ENCODE measurements at regions not wholly inside any gene's neighbourhood (a gene's known extent, or its start where the extent isn't known, plus 50 kb on each side); places are given as distances from the start of the nearest gene placed in this dataset.

DNA sequence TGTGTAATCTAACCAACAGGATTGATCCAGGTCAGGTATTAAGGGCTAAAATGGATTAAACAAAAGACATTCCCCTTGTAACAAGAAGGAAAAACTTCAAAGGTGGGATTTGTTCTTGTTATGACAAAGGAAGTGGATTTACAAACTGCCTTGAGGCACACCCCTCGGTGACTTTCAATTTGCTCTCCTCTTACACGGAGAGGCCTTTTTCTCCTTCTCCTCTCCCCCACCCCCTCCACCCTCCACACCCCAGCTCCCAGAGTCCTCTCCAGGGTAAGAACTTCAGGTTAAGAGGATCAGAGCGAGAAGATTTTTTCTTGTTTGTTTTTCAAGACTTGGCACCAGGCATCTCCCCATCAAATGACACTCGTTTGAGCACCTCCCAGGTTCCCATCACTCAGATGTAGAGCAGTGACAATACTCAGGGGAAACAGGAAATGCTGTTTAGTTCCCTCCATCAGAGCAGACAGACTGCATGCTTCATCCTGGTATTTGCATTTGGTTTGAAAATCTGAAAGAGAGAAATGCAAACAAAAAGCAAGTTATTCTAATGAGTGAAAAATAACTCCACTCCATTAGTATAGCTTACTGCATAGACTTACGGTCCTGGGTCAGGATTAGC lies 77.6 kb upstream of the TMEM260 start:
- no peak for DNase-seq (ENCODE audit: low read depth in 3 of 3)

DNA sequence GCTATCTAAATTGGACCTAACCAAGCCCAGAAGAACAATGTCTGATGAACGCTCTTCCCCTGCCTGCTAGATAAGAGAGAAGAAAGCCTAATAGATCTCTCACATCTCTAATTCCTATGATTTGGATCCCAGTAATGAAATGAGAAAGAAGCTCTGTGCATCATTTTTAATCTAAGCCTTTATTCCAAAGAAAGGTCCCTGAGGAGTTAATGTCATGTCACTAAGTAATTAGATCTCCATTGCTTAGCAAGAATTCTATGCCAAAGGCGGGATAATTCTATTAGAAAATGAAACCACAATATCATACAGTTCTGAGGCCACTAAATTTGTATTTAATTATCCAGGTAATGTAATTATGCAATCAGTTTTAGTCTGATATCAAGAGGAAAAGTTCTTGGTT lies 74.2 kb upstream of the TMEM260 start:
- DNase-seq (ENCODE audit: low read depth in 3 of 3): no peak

DNA sequence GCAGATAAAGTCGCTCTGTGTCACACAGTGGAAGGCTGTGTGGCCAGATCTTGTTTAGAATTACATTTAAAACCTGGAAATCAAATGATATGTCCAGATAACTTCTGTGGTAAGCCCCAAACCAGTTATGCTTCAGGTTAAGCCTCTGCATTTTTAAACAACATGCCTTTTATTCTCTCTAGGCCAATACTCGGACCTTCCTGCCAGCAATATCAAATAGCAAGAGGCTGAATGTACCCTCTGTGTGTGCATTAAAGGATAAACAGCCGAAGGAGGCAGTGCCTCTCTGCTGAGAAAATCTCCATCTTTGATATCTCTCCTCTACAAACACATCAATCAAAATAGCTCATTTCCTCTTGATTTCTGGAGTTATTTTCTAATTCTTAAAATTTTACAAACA lies 67.1 kb upstream of the TMEM260 start:
- DNase-seq (ENCODE audit: low read depth in 3 of 3): no peak

DNA sequence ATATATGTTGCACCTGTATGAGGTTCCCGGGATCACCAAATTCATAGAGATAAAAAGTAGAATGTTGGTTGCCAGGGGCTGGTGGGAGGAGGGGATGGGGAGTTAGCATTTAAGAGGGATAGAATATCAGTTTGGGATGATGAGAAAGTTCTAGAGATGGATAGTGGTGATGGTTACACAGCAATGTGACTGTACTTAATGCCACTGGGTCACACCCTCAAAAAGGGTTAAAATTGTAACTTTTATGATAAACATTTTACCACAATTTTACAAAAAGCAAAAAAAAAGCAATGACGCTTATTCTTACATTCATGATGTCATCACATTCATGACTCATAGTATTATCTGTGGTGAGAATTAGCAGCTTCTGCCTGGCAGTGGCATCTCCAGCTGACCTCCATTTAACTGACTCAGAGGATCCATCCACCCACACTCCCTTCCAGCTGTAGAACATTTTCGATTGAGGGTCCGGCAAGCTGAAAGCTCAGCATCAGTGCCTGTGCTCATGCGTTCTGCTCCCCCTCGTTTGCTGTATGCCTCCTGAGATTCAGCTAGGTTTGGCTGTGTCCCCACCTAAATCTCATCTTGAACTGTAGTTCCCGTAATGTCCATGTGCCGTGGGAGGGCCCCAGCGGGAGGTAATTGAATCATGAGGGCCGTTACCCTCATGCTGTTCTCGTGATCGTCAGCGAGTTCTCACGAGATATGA lies 64.8 kb upstream of the TMEM260 start:
- no peak for DNase-seq (ENCODE audit: low read depth in 3 of 3)

DNA sequence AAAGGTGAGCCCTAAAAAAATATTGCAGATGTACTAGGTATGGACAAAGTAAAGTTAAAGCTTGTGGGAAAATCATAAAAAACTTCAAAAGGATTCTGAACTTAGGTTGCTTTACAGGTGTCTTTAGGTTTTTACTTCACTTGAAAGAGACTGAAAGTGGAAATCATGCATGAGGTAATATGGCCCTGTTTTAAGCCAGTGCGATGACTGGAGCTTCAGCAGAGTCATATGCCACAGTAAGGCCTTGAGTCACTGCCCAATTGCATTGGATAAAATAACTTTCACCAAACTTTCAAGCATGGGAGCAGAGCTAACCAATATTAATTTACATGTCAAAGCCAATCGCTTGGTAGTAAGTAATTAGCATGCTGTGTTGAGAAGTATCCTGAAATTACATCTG lies 63.9 kb upstream of the TMEM260 start:
- no peak for DNase-seq (ENCODE audit: low read depth in 3 of 3)

DNA sequence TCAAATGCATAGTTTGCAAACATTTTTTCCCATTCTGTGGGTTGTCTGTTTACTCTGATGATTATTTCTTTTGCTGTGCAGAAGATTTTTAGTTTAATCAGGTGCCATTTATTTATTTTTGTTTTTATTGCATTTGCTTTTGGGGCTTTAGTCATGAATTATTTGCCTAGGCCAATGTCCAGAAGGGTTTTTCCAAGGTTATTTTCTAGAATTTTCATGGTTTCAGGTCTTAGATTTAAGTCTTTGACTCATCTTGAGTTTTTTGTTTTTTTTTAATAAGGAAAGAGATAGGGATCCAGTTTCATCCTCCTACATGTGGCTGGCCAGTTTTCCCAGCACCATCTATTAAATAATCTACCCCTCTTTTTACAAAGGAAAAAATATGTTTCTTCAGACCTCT lies 57.2 kb upstream of the TMEM260 start:
- DNase-seq (ENCODE audit: low read depth in 3 of 3): no peak

DNA sequence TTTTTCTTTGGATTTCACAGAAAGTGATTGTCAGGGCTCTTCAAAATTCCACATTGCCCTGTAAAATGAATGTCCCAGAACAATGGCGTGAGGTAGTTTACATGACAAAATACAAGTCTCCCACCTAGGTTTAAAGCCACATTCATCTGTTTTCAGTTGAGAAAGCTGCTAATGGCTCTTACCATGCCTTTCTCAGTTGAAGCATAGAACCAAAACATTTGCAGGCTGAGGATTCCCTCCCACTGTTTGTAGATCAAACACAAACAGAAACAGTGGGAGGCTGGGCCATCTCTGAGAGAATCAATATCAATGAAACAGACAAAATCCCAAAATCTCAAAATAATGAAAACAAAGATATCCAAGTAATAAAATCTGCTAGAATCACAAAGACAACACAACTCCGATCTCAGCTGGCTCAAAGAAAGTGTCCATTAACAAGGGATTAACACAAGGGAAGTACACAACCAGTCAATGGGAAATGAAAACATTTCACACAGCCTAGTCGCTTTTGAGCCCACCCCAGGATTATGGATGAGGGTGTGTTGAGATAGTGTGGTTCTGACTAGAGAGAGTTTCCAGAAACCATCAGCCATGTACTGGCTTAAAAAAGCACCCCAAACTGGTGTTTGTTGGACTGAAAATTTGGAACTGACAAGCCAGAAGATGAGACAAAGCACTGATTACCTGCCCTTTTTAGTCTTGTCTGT lies 54.5 kb upstream of the TMEM260 start:
- no peak for DNase-seq (ENCODE audit: low read depth in 3 of 3)

DNA sequence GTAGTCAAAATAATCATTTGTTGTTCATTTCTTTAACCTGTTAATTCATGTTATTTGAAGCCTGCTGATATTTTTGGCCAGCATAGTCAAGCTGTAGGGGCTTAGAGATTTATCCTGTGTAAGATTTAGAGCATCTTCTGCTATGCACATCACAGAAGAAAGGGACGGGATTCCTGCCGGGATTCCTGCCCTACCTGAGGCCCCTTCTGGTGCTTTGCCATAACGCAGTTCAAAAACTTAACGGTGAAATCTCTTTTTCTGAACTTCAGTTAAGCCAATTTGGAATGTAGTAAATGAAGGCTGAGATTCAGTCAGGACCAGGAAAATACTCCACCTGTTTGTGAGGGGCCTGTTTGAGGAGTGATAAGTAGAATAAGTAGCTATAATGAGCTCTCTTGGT lies 50.7 kb upstream of the TMEM260 start:
- no peak for DNase-seq (ENCODE audit: low read depth in 3 of 3)

Measured in stimulated activated CD4-positive, alpha-beta T cell treated with anti-CD3 and anti-CD28 coated beads, TNF-alpha, amount 100 ng/mL, for 4 hours (primary cell).